Fibroblast of the aortic adventitia (primary cell): ENCODE measurements at regions not wholly inside any gene's neighbourhood (a gene's known extent, or its start where the extent isn't known, plus 50 kb on each side); places are given as distances from the start of the nearest gene placed in this dataset.

ENCODE experiments used
- DNase-seq: peaks from one replicate; pipeline ENCODE4 v3.0.0-alpha.2; 2010; ENCODE audit warnings: low read depth
- H3K4me3 ChIP-seq: 2 replicates; pipeline ENCODE4 v1.5.1; 2011; ENCODE audit warnings: low read depth, mild to moderate bottlenecking, control low read depth, low read length, moderate library complexity
- TF ChIP-seq, protein P1 (sequence below): IDR thresholded peaks from 2 replicates; pipeline ENCODE4 v1.5.1; 2011; ENCODE audit warnings: mild to moderate bottlenecking, low read length, control low read depth, inconsistent platforms; ENCODE audit not compliant: insufficient read depth

DNA sequence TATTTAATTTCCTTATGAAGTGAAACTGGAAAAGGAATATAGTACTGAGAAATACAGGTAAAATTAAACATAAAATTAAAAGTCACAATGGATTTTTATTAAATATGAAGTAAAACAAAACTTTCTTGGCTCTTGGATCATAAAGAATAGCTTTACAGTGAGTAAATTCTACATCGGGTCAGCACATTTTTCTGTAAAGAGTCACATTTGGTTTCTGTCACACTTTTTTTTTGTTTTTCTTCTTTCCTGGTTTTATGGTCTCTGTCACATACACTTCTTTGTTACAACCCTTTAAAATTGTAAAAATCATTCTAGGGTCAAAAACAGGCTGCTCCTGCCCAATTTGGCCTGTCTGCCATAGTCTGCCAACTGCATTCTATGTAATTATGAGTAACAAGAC lies 254.4 kb upstream of the POU3F2 start:
- TF ChIP-seq, protein P1, sequence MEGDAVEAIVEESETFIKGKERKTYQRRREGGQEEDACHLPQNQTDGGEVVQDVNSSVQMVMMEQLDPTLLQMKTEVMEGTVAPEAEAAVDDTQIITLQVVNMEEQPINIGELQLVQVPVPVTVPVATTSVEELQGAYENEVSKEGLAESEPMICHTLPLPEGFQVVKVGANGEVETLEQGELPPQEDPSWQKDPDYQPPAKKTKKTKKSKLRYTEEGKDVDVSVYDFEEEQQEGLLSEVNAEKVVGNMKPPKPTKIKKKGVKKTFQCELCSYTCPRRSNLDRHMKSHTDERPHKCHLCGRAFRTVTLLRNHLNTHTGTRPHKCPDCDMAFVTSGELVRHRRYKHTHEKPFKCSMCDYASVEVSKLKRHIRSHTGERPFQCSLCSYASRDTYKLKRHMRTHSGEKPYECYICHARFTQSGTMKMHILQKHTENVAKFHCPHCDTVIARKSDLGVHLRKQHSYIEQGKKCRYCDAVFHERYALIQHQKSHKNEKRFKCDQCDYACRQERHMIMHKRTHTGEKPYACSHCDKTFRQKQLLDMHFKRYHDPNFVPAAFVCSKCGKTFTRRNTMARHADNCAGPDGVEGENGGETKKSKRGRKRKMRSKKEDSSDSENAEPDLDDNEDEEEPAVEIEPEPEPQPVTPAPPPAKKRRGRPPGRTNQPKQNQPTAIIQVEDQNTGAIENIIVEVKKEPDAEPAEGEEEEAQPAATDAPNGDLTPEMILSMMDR = no peak
- DNase-seq = no peak
- no peak overlapping the region for H3K4me3 ChIP-seq

- H3K4me3 ChIP-seq = no peak overlapping the region
- TF ChIP-seq, protein P1 = no peak
- no peak for DNase-seq
These were observed 252.7 kb upstream of the POU3F2 start for GRCh38 chr6:98581705-98582104.

- DNase-seq = no peak
- TF ChIP-seq, protein P1 = no peak
- no peak overlapping the region for H3K4me3 ChIP-seq
These were observed 250.9 kb upstream of the POU3F2 start for GRCh38 chr6:98583506-98583905.

DNA sequence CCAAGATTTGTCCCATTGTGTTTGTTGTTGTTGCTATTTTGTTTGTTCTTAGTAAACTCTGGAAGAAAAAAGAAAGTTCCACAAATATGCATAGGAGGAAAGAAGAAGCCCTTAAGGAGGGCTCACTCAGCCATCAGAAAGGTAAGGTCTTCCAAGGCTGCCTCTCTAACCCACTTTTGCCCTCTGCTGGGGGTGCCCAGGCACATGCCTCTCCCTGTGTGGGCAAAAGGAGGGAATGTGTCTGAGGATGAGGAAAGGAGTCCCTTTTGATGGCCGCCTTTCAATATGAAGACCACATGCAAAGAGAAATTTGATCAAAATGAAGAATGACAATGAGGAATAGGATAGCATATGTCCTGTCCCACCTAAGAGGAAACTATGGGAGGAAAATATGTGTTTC lies 248.2 kb upstream of the POU3F2 start:
- TF ChIP-seq, protein P1 = no peak
- no peak for DNase-seq
- no peak overlapping the region for H3K4me3 ChIP-seq

DNA sequence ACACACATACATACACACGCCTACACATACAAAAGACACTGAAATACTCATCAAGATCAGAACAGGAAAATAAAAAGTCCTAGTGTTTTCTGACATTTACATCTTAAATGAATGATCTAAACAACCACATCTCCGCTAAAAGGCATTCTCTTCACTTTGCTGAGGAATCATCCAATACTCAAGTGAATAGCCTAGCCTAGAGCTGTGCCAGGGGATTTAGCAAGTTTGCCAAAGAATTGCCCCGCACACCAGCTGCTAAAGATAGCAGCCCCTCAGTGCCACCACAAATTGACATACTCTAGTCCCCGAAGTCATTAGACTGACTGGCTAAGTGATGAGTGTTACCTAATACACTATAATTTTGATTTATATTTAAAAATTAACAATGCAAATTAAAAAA lies 246.8 kb upstream of the POU3F2 start:
- TF ChIP-seq, protein P1 = no peak
- H3K4me3 ChIP-seq = no peak overlapping the region
- DNase-seq = no peak

GRCh38 chr6:98589536-98589935 lies 244.8 kb upstream of the POU3F2 start:
- no peak for DNase-seq
- TF ChIP-seq, protein P1 = no peak
- H3K4me3 ChIP-seq = no peak overlapping the region

GRCh38 chr6:98590136-98590681 lies 244.2 kb upstream of the POU3F2 start:
- no peak for DNase-seq
- TF ChIP-seq, protein P1 = no peak
- no peak overlapping the region for H3K4me3 ChIP-seq
